A673 (cell line): ENCODE measurements at regions not wholly inside any gene's neighbourhood (a gene's known extent, or its start where the extent isn't known, plus 50 kb on each side); places are given as distances from the start of the nearest gene placed in this dataset.

Source experiments
- BruUV-seq: library from RNA; stranded (reverse); fragments of 400-500 nt; replicated peaks from 2 replicates; lab custom pipeline; 2021; lab: Mats Ljungman, UMichigan
- CTCF ChIA-PET: fragments of 300-600 bp; sonication (Branson Sonifier 250); formaldehyde crosslinking; loops from one replicate; lab custom pipeline; 2022; ENCODE audit warnings: antibody characterized with exemption; lab: Charles Lee
- POLR2A ChIA-PET: fragments of 300-600 bp; sonication (Branson Sonifier 250); formaldehyde crosslinking; loops from one replicate; lab custom pipeline; 2022; ENCODE audit warnings: antibody characterized with exemption; ENCODE audit not compliant: low non-redundant PET; lab: Charles Lee
- DNase-seq: peaks from one replicate; pipeline ENCODE4 v3.0.0-alpha.2; 2015; ENCODE audit warnings: low spot score
- H3K27ac ChIP-seq: fragments of 200-600 bp; sonication (generic); 2 replicates; pipeline ENCODE4 v1.5.1; 2016; ENCODE audit warnings: mixed run types, low read depth, mild to moderate bottlenecking, mixed read lengths, antibody characterized with exemption, low read length; ENCODE audit not compliant: poor library complexity, severe bottlenecking
- H3K27me3 ChIP-seq: fragments of 200-600 bp; sonication (generic); replicated peaks from 2 replicates; pipeline ENCODE4 v1.6.1; 2017; ENCODE audit warnings: mixed run types, low read depth, mild to moderate bottlenecking, mixed read lengths, antibody characterized with exemption, low read length; ENCODE audit not compliant: insufficient read depth, poor library complexity
- H3K36me3 ChIP-seq: fragments of 200-600 bp; sonication (generic); 2 replicates; pipeline ENCODE4 v1.6.1; 2016; ENCODE audit warnings: mixed run types, mild to moderate bottlenecking, mixed read lengths, antibody characterized with exemption, low read length; ENCODE audit not compliant: insufficient read depth, poor library complexity, severe bottlenecking
- H3K4me1 ChIP-seq: fragments of 200-600 bp; sonication (generic); 2 replicates; pipeline ENCODE4 v1.6.1; 2017; ENCODE audit warnings: mixed run types, mild to moderate bottlenecking, mixed read lengths, antibody characterized with exemption, low read length; ENCODE audit not compliant: insufficient read depth, poor library complexity, severe bottlenecking
- H3K4me3 ChIP-seq: fragments of 200-600 bp; sonication (generic); 2 replicates; pipeline ENCODE4 v1.5.1; 2016; ENCODE audit warnings: low read depth, mixed run types, mild to moderate bottlenecking, mixed read lengths, low read length; ENCODE audit not compliant: poor library complexity, severe bottlenecking
- H3K9me3 ChIP-seq: fragments of 200-600 bp; sonication (generic); 2 replicates; pipeline ENCODE4 v1.6.1; 2016; ENCODE audit warnings: mixed run types, low read depth, mild to moderate bottlenecking, mixed read lengths, antibody characterized with exemption, low read length; ENCODE audit not compliant: poor library complexity, severe bottlenecking
- CTCF ChIP-seq: fragments of 300-800, 200-600 bp; sonication (generic); conservative IDR thresholded peaks from 2 replicates; pipeline ENCODE4 v1.5.1; 2017; ENCODE audit warnings: low read depth, mild to moderate bottlenecking, antibody characterized with exemption, low read length, moderate library complexity, mixed read lengths
- EZH2 ChIP-seq: fragments of 200-600 bp; sonication (generic); IDR thresholded peaks from 2 replicates; pipeline ENCODE4 v1.6.1; 2017; ENCODE audit warnings: borderline replicate concordance, low read depth, mild to moderate bottlenecking, mixed read lengths, antibody characterized with exemption, low read length; ENCODE audit not compliant: poor library complexity, severe bottlenecking
- intact Hi-C: fragments of 100-400 bp; cut with micrococcal nuclease; formaldehyde crosslinking; loops from one replicate; pipeline ENCODE4 v1.10.0; 2022; ENCODE audit not compliant: unreplicated experiment

GRCh38 chr6:23910420-23910819 lies 215.6 kb upstream of the NRSN1 start:
- no peaks in the 10 kb centered on the region for H3K36me3 ChIP-seq
- H3K27ac ChIP-seq = no peak overlapping the region
- intact Hi-C loops = no loop called here
- no peaks in the 10 kb centered on the region for H3K27me3 ChIP-seq
- DNase-seq = no peak
- ChIA-PET POLR2A (no interaction called here), CTCF (no interaction called here)
- BruUV-seq = no TSS peak
- H3K4me3 ChIP-seq = no peak overlapping the region
- TF ChIP-seq CTCF = no peak
- TF ChIP-seq EZH2 = no peak
- no peaks in the 10 kb centered on the region for H3K4me1 ChIP-seq
- H3K9me3 ChIP-seq = no peaks in the 10 kb centered on the region

- Histone ChIP-seq H3K9me3 (no peaks in the 10 kb centered on the region), H3K27ac (no peak overlapping the region), H3K4me1 (no peaks in the 10 kb centered on the region), H3K27me3 (peaks cover 6% of the 10 kb centered on the region), H3K4me3 (no peak overlapping the region), H3K36me3 (no peaks in the 10 kb centered on the region)
- BruUV-seq = no TSS peak
- ChIA-PET CTCF (no interaction called here), POLR2A (no interaction called here)
- TF ChIP-seq CTCF = no peak
- no peak for TF ChIP-seq EZH2
- DNase-seq = no peak
- intact Hi-C loops = no loop called here
Observed at GRCh38 chr6:23927935-23928334, 198.1 kb upstream of the NRSN1 start.

- Histone ChIP-seq H3K27ac (no peak overlapping the region), H3K4me1 (no peaks in the 10 kb centered on the region), H3K27me3 (peaks cover 3% of the 10 kb centered on the region), H3K9me3 (peaks cover 6% of the 10 kb centered on the region), H3K36me3 (no peaks in the 10 kb centered on the region), H3K4me3 (no peak overlapping the region)
- intact Hi-C loops = no loop called here
- no TSS peak for BruUV-seq
- POLR2A ChIA-PET = no interaction called here
- no peak for DNase-seq
- CTCF ChIA-PET = no interaction called here
- TF ChIP-seq CTCF (no peak), EZH2 (no peak)
Observed at GRCh38 chr6:23929201-23929600, 196.8 kb upstream of the NRSN1 start.
